Peyer's patch (tissue), 4 donors: ENCODE measurements at regions not wholly inside any gene's neighbourhood (a gene's known extent, or its start where the extent isn't known, plus 50 kb on each side); places are given as distances from the start of the nearest gene placed in this dataset.

Source experiments
- DNase-seq, 3 donors: peaks; one replicate each; pipeline ENCODE4 v3.0.0-alpha.2; 2017 to 2019
- H3K27ac ChIP-seq, 4 donors: fragments of 200-600 bp; sonication (generic); one replicate each; pipeline ENCODE4 v1.5.1; 2016 to 2019
- H3K27me3 ChIP-seq, 2 donors: fragments of 200-600 bp; sonication (generic); one replicate each; pipeline ENCODE4 v1.5.1; 2019
- H3K36me3 ChIP-seq, 3 donors: fragments of 200-600 bp; sonication (generic); one replicate each; pipeline ENCODE4 v1.5.1; 2016 to 2019
- H3K4me1 ChIP-seq, 4 donors: fragments of 200-600 bp; sonication (generic); one replicate each; pipeline ENCODE4 v1.5.1; 2016 to 2019
- H3K4me3 ChIP-seq, 4 donors: fragments of 200-600 bp; sonication (generic); 1 replicate in 3 of 4; 2 replicates in 1 of 4; pipeline ENCODE4 v1.5.1; 2016 to 2019; ENCODE audit warnings: mild to moderate bottlenecking in 1 of 4
- H3K9me3 ChIP-seq, 4 donors: fragments of 200-600 bp; sonication (generic); one replicate each; pipeline ENCODE4 v1.5.1; 2016 to 2019; ENCODE audit warnings: mild to moderate bottlenecking in 1 of 4
- POLR2A ChIP-seq, 2 donors: fragments of 450-650 bp; IDR thresholded peaks; one replicate each; pipeline ENCODE4 v1.5.1; 2017; ENCODE audit warnings: antibody characterized with exemption in 2 of 2, mild to moderate bottlenecking in 2 of 2, moderate library complexity in 2 of 2
- TF ChIP-seq, protein P1 (sequence below), 6 experiments: fragments of 450-650 bp in 4 of 6; fragments of 200-600 bp in 2 of 6; sonication (generic) in 1 of 6; IDR thresholded peaks; one replicate each; pipeline ENCODE4 v1.5.1; 2017 to 2019; ENCODE audit warnings: antibody characterized with exemption in 6 of 6, mild to moderate bottlenecking in 3 of 6, moderate library complexity in 1 of 6

DNA sequence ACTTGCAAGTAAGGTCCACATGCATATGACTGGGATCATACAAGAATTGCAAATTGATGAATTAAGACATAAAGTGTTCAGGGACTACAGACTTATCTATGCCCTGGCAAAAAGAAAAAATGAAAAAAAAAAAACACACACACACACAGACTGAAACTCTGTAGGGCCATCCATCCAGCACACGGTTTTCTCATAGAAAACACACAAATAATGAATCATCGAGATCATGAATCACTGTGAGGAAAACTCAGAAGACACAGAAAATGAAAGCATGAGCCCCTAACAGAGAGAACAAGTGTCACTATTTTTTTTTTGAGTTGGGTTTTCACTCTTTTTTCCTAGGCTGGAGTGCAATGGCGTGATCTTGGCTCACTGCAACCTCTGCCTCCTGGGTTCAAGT, 185.2 kb downstream of the IRX2 start:
- Histone ChIP-seq H3K27me3 (no peaks in the 10 kb centered on the region), H3K27ac (no peak overlapping the region), H3K9me3 (no peaks in the 10 kb centered on the region), H3K36me3 (no peaks in the 10 kb centered on the region), H3K4me1 (no peaks in the 10 kb centered on the region), H3K4me3 (no peak overlapping the region)
- TF ChIP-seq, protein P1, sequence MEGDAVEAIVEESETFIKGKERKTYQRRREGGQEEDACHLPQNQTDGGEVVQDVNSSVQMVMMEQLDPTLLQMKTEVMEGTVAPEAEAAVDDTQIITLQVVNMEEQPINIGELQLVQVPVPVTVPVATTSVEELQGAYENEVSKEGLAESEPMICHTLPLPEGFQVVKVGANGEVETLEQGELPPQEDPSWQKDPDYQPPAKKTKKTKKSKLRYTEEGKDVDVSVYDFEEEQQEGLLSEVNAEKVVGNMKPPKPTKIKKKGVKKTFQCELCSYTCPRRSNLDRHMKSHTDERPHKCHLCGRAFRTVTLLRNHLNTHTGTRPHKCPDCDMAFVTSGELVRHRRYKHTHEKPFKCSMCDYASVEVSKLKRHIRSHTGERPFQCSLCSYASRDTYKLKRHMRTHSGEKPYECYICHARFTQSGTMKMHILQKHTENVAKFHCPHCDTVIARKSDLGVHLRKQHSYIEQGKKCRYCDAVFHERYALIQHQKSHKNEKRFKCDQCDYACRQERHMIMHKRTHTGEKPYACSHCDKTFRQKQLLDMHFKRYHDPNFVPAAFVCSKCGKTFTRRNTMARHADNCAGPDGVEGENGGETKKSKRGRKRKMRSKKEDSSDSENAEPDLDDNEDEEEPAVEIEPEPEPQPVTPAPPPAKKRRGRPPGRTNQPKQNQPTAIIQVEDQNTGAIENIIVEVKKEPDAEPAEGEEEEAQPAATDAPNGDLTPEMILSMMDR (IDR thresholded peaks at IDR 0.05), result no peak
- no peak for DNase-seq

DNA sequence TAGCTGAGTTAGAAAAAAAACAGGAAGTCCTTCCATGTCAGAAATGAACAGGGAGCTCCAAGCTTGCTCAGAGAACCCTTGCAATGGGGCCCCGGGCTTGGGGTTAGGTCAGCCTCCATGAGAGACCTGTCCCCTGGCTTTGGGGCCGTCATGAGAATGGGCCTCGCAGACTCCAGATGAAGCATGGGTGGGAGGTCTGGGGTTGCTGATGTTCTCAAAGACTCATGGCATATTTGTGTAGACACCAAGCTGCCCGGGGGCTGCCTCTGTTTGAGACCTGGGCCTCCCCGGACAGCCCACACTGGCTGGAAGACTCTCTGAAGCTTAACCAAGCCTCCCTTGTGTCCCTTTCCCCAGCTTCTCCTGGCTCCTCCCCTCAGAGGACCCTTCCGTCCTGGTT, 186.3 kb downstream of the IRX2 start:
- H3K27ac ChIP-seq, result no peak overlapping the region
- no peaks in the 10 kb centered on the region for H3K4me1 ChIP-seq
- TF ChIP-seq, protein P1 (IDR thresholded peaks at IDR 0.05), result no peak
- no peak for TF ChIP-seq POLR2A (IDR thresholded peaks at IDR 0.05)

DNA sequence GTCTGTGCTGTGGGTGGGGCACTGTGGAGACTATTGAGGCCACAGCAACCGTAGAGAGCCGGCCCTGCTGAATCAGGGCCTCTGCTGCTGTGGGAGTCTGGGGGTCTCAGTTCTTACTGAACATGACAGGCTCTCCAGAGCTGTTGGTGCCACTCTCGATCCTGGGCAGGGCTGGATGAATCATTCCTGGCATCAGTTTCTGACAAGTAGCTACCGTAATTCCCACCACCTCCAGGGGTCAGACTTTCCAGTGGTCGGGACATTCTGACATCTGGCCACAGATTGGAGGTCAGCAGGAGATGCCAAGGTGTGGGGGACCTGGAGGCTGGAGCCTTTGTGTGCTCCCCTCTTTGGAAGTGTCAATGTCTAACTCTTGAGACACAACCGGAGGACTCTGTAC, 188.4 kb downstream of the IRX2 start:
- TF ChIP-seq, protein P1 (IDR thresholded peaks at IDR 0.05), result no peak
- H3K9me3 ChIP-seq, result peaks cover 0 to 5% (median 0%) of the 10 kb centered on the region in 4 donors
- H3K4me1 ChIP-seq, result no peaks in the 10 kb centered on the region
- H3K27ac ChIP-seq, result no peak overlapping the region
- H3K36me3 ChIP-seq, result no peaks in the 10 kb centered on the region
- DNase-seq, result no peak
- no peak overlapping the region for H3K4me3 ChIP-seq
- no peaks in the 10 kb centered on the region for H3K27me3 ChIP-seq

More for the DNA sequence above, 186.3 kb downstream of the IRX2 start:
- no peaks in the 10 kb centered on the region for H3K36me3 ChIP-seq
- no peaks in the 10 kb centered on the region for H3K27me3 ChIP-seq
- peaks cover 0 to 5% (median 0%) of the 10 kb centered on the region in 4 donors for H3K9me3 ChIP-seq
- no peak for DNase-seq
- no peak overlapping the region for H3K4me3 ChIP-seq

DNA sequence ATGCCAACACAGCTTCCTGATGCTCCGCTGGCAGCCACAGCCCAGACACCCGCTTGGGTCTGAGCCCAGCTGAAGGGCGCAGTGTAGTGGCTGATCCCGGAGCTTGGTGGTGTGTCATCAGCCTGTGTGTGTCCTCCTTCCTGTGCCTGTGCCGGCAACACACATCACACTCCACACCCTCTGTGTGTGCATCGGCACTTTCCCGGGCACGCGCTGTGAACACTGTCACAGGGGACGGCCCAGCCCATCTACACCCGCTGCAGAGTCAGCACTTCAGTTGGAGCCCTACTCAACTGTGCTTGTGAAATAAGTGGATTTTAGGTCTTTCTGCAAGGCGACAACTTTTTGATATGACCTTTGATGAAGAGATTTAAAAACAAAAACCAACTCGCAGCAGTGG, 189.4 kb downstream of the IRX2 start:
- Histone ChIP-seq H3K4me3 (no peak overlapping the region), H3K4me1 (no peaks in the 10 kb centered on the region), H3K9me3 (peaks cover 0 to 5% (median 0%) of the 10 kb centered on the region in 4 donors), H3K27ac (no peak overlapping the region), H3K27me3 (no peaks in the 10 kb centered on the region), H3K36me3 (no peaks in the 10 kb centered on the region)
- TF ChIP-seq, protein P1 (IDR thresholded peaks at IDR 0.05), result no peak
- no peak for TF ChIP-seq POLR2A (IDR thresholded peaks at IDR 0.05)
- DNase-seq, result no peak

DNA sequence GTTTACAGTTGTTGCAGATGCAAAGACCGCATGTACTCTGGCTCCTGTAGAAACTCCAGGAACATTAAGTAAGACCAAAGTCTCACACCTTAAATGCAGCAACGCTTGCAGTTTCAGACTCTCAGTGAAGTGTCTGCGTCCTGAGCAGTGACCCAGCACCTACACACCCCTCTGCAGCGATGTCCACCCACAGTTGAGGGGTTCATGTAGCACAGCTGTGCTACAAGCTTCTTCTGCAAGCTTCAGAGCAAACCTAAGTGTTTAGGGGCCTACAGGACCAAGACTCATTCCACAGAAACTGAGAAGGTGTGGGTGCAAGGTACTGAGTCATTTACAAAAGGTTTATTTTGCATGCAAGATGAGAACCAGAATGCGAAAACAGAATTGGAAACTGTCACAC, 191.0 kb downstream of the IRX2 start:
- no peak for DNase-seq
- H3K36me3 ChIP-seq, result no peaks in the 10 kb centered on the region
- peaks cover 0 to 8% (median 0%) of the 10 kb centered on the region in 4 donors for H3K9me3 ChIP-seq
- no peak overlapping the region for H3K27ac ChIP-seq
- no peaks in the 10 kb centered on the region for H3K4me1 ChIP-seq
- H3K27me3 ChIP-seq, result no peaks in the 10 kb centered on the region
- no peak overlapping the region for H3K4me3 ChIP-seq
- TF ChIP-seq, protein P1 (IDR thresholded peaks at IDR 0.05), result no peak
- TF ChIP-seq POLR2A (IDR thresholded peaks at IDR 0.05), result no peak

DNA sequence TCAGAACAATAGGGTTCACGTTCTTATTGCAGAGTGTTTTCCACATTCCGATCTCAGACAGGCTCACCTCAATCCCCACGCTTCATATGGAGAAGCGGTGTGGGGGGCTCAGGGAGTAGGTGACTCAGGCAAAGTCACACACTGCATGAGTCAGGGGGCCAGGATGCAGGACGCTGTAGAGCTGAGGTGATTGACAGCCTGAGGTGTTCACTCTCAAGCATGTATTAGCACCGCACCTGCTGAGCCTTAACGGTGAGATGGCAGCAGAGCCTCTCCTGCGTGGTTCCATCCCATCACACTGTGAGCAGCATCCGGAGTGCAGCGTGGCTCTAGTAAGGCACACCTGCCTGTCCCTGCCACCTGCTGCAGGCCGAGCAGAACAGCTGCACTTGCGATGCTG, 194.0 kb downstream of the IRX2 start:
- no peak for DNase-seq
- H3K36me3 ChIP-seq, result no peaks in the 10 kb centered on the region
- no peak for TF ChIP-seq POLR2A (IDR thresholded peaks at IDR 0.05)
- TF ChIP-seq, protein P1 (IDR thresholded peaks at IDR 0.05), result no peak
- no peaks in the 10 kb centered on the region for H3K4me1 ChIP-seq
- no peaks in the 10 kb centered on the region for H3K27me3 ChIP-seq
- no peak overlapping the region for H3K4me3 ChIP-seq
- no peak overlapping the region for H3K27ac ChIP-seq
- H3K9me3 ChIP-seq, result peaks cover 0 to 8% (median 0%) of the 10 kb centered on the region in 4 donors
